Cardiac septum (tissue), 1 donor: ENCODE measurements at regions not wholly inside any gene's neighbourhood (a gene's known extent, or its start where the extent isn't known, plus 50 kb on each side); places are given as distances from the start of the nearest gene placed in this dataset.

Experiments used
- DNase-seq: peaks from one replicate; pipeline ENCODE4 v3.0.0-alpha.2; 2020; ENCODE audit warnings: low spot score
- intact Hi-C: fragments of 100-400 bp; cut with DNase I; formaldehyde crosslinking; loops from one replicate; pipeline ENCODE4 v1.14.0; 2022
- donor health status: DM: no; HTN: no; CAD: no.

- no peak for DNase-seq
- intact Hi-C loops, result no loop called here
Observed at GRCh38 chr9:134214386-134214765, 50.0 kb upstream of the RNU6ATAC start.

GRCh38 chr9:134214766-134215419 is 50.5 kb upstream of the RNU6ATAC start:
- intact Hi-C loops, result no loop called here

DNA sequence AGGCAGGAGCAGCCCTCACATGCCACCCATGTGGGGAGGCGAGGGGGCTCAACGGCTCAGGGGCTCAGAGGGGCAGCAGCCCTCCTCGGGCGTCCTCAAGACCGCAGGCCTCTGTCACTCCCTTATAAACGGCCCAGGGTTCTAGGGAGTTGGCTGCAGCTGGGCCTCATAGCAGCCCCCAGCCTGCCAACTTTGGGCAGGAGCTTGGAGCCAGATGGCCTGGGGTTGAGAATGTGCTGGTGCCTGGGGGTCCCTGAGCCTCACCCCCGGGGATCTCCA is 51.0 kb upstream of the RNU6ATAC start:
- intact Hi-C loops, result no loop called here
- DNase-seq, result no peak

More at GRCh38 chr9:134214766-134215419, 50.5 kb upstream of the RNU6ATAC start:
- DNase-seq, result no peak

GRCh38 chr9:134215699-134216448 is 51.5 kb upstream of the RNU6ATAC start:
- intact Hi-C loops, result no loop called here

GRCh38 chr9:134216449-134216951 is 52.1 kb upstream of the RNU6ATAC start:
- DNase-seq, result no peak
- intact Hi-C loops, result no loop called here

More at GRCh38 chr9:134215699-134216448, 51.5 kb upstream of the RNU6ATAC start:
- no peak for DNase-seq

GRCh38 chr9:134216961-134217360 is 52.6 kb upstream of the RNU6ATAC start:
- DNase-seq, result no peak
- intact Hi-C loops, result no loop called here

GRCh38 chr9:134217431-134218210 is 53.3 kb upstream of the RNU6ATAC start:
- no peak for DNase-seq
- intact Hi-C loops, result no loop called here

DNA sequence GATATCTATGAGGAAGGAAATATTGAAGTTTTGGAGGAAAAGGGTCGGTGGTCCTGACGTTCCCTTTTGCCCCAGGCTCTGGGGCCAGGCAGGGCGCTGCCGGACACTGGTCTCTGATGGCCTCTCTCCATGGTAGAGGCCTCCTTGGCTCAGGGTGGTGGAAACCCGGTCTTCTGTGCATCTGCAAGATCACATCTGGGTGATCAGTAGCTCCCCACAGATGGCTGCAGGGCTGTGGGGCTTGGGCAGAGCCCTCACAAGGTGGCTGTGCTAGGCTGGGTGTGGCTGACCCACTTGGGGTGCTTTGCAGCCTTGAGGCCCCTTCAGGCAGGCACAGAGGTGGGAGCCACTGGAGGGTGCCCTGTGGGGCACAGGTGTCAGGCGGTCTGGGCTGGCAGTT is 53.9 kb upstream of the RNU6ATAC start:
- intact Hi-C loops, result no loop called here
- DNase-seq, result no peak

DNA sequence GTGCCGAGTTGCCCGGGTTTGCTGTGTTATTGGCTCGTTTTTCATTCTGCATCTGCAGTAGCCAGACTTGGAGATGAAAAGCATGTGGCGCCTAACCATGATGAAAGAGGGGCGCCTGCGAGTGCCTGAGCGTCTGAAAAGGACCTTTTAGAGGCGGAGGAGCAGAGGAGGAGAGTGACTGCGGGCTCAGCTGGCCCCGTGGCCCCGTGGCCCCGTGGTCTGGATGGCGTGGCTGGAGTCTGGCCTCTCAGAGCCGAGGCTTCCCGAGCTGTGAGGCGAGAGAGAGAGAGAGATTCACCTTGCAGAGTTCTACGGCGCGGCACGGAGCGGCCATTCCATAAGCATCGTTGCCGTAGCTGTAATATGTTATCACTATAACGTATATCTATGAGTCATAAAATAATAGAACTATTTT is 55.3 kb upstream of the RNU6ATAC start:
- DNase-seq, result no peak
- intact Hi-C loops, result no loop called here

- no peak for DNase-seq
- intact Hi-C loops, result no loop called here
Observed at GRCh38 chr9:134220311-134220710, 55.9 kb upstream of the RNU6ATAC start.

DNA sequence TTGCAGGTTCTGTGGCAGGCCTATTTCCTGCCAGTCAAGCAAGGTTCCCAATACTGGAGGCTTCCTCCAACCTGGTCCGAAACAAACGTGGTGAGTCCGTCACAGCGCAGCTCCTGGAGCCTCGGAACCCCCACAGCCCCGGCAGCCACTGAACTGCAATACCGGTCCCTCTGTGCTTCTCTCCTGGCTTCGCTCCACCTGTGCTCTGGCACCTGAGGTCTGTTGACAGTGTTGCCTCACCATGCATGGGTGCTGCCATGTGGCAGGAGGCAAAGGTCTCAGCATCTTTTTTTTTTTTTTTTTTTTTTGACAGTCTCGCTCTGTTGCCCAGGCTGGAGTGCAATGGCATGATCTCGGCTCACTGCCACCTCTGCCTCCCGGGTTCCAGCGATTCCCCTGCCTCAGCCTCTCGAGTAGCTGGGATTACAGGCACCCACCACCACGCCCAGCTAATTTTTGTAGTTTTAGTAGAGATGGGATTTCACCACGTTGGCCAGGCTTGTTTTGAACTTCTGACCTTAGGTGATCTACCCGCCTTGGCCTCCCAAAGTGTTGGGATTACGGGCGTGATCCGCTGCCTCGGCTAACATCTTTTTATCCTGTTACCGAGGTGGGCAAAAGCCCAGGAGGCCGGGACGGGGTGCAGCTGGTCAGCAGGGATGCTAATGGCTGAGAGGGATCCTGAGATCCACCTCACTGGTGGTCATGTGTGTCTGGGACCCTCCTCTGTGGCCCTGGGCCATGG is 57.1 kb upstream of the RNU6ATAC start:
- intact Hi-C loops, result loop anchor here (2.0 kb wide), 1 partner anchor 39 kb away; no protein-coding TSS in a partner anchor
- no peak for DNase-seq

DNA sequence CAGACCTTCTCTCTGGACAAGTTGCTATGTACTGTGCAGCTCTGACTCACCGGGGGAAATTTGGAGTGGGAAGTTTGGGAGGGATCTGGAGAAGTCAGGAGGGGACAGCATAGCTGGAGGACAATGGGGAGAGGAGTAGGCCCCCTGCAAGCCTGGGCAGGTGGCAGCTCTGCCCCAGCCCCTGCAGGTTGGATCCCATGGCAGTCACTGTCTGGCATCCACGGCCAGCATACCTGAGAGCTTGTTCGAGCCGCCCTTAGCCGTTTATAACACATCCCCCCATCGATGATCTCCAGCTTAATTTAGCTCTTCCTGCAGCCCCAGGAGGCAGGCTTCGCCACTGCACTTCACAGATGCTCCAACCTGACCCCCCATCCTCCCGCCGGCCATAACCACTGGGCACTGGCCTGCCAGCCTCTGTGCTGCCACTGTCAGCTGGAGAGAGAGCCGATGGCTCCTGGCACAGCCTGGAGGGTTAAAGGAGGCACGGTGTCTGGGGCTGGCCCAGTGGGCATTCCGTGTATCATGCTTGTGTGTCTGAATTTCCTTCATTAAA is 57.7 kb upstream of the RNU6ATAC start:
- intact Hi-C loops, result loop anchor here (2.0 kb wide), 1 partner anchor 39 kb away; no protein-coding TSS in a partner anchor
- DNase-seq, result no peak

- intact Hi-C loops, result loop anchor here (2.0 kb wide), 1 partner anchor 38 kb away; no protein-coding TSS in a partner anchor
- DNase-seq, result no peak
Observed at GRCh38 chr9:134223091-134223490, 58.7 kb upstream of the RNU6ATAC start.

DNA sequence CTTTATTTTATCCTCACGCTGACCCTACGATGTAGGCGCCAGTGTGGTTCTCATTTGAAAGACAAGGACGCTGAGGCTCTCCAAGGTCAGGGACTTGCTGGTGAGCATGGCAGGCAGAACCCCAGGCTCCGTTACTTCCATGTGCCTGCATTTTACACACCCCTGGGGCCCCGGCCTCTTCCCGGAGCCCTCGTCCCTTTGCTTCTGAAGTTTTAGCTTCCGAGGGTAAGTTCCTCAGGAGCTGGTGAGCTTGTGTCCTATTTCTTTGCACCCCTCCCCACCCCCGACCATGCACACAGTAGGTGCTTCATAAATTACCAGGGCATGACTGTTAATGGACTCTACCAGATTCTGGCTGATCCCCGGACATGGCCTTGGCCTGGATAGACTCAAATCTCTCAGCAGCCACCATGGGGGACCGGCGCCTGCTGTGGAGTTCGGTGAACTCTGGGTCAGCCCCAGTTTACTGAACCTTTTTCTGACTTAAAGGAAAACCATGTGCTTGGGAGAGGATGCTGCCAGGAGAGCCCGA is 59.3 kb upstream of the RNU6ATAC start:
- DNase-seq, result no peak
- intact Hi-C loops, result loop anchor here (2.0 kb wide), 1 partner anchor 37 kb away; no protein-coding TSS in a partner anchor

GRCh38 chr9:134224127-134224526 is 59.8 kb upstream of the RNU6ATAC start:
- DNase-seq, result no peak
- intact Hi-C loops, result no loop called here

- intact Hi-C loops, result no loop called here
- no peak for DNase-seq
Observed at GRCh38 chr9:134224567-134225093, 60.3 kb upstream of the RNU6ATAC start.

GRCh38 chr9:134225186-134225585 is 60.8 kb upstream of the RNU6ATAC start:
- DNase-seq, result no peak
- intact Hi-C loops, result no loop called here

- DNase-seq, result no peak
- intact Hi-C loops, result no loop called here
Observed at GRCh38 chr9:134225816-134226215, 61.5 kb upstream of the RNU6ATAC start.
